GM12864 (cell line): ENCODE measurements at regions not wholly inside any gene's neighbourhood (a gene's known extent, or its start where the extent isn't known, plus 50 kb on each side); places are given as distances from the start of the nearest gene placed in this dataset.

Source experiments
- DNase-seq: peaks from one replicate; pipeline ENCODE4 v3.0.0-alpha.2; 2011; ENCODE audit warnings: low read depth
- H3K4me3 ChIP-seq: 2 replicates; pipeline ENCODE4 v1.5.1; 2011; ENCODE audit warnings: mild to moderate bottlenecking, low read depth, low read length, control low read depth
- TF ChIP-seq, protein P1 (sequence below): IDR thresholded peaks from 2 replicates; pipeline ENCODE4 v1.5.1; 2011; ENCODE audit warnings: low read depth, mild to moderate bottlenecking, moderate library complexity, low read length, control low read depth, inconsistent platforms; ENCODE audit errors: missing control alignments

DNA sequence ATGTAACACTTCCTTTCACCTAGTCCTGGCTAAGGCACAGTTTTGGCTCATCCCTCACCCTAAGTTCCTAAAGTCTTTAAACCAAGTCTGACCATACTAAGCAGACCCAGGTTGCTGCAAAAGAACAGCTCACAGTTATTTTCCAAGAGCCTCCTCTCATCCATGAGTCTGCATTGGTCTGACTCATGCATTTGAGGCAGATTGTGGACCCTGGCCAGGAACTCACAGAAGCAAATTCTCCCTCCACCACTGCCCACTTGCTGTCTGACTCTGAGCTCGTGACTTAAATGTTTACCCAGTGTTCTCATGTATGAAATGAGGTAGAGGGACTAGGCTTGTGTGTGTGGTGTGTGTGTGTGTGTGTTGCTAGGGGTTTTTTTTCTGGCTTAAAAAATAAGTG, 1272.8 kb downstream of the TYW1 start:
- no peak overlapping the region for H3K4me3 ChIP-seq
- TF ChIP-seq, protein P1, sequence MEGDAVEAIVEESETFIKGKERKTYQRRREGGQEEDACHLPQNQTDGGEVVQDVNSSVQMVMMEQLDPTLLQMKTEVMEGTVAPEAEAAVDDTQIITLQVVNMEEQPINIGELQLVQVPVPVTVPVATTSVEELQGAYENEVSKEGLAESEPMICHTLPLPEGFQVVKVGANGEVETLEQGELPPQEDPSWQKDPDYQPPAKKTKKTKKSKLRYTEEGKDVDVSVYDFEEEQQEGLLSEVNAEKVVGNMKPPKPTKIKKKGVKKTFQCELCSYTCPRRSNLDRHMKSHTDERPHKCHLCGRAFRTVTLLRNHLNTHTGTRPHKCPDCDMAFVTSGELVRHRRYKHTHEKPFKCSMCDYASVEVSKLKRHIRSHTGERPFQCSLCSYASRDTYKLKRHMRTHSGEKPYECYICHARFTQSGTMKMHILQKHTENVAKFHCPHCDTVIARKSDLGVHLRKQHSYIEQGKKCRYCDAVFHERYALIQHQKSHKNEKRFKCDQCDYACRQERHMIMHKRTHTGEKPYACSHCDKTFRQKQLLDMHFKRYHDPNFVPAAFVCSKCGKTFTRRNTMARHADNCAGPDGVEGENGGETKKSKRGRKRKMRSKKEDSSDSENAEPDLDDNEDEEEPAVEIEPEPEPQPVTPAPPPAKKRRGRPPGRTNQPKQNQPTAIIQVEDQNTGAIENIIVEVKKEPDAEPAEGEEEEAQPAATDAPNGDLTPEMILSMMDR = no peak
- no peak for DNase-seq

DNA sequence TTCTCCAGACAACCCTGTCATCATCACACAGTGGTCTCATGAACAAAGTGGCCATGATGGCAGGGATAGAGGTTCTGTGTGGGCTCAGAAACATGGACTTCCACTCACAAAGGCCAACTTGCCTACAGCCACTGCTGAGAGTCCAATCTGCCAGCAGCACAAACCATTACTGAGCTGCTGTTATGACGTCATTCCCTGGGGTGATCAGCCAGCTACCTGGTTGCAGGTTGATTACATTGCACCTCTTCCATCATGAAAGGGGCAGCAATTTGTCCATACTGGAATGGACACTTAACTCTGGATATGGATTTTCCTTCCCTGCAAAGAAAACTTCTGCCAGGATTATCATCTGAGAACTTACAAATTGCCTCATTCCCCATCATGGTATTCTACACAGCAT, 1275.9 kb downstream of the TYW1 start:
- no peak for DNase-seq
- H3K4me3 ChIP-seq = no peak overlapping the region
- TF ChIP-seq, protein P1 = no peak

DNA sequence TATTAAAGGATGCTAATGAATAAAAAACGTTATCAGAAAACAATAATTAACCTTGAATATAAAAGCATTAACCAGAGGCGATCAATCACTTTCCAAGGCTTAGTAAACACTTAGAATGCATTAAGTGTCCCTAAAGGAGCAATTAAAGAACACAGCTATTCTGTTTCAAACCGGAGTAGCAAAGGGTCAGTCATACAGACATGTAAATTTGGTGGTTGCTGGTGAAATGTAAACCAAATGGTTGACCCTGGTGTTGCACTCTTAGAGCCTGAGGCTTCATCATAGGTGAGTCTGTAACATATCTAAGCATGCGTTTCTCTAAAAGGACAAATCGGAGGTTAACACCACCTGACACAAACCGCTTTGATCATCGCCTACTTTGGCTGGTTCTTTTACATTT, 1280.1 kb downstream of the TYW1 start:
- no peak overlapping the region for H3K4me3 ChIP-seq
- TF ChIP-seq, protein P1 = no peak
- no peak for DNase-seq

DNA sequence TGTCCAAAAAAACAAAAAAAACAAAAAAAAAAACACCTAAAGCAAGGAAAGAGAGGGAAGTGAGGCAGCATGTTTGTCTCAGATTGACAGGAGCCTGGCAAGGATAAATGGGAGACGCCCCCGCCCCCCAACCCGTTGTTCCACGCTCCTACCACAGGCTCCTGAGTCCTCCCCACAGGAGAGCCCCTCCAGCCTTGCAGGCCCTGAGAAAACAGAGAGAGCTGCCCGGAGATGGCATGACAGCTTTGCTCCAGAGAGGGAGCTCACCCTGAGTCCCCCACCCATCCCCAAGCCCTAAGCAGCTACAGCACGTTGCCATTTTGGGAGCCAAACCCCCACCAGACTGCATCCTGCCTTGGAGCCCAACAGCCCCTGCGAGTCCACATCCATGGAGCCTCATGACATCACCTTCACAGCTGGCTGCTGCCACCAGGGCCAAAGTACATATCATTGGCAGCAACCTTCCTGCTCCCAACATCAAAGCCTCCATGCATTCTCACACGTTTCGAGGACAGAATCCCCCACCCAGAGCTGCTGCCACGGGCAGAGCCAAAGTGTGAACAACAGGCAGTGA, 1283.3 kb downstream of the TYW1 start:
- TF ChIP-seq, protein P1 = no peak
- no peak overlapping the region for H3K4me3 ChIP-seq
- DNase-seq = no peak

DNA sequence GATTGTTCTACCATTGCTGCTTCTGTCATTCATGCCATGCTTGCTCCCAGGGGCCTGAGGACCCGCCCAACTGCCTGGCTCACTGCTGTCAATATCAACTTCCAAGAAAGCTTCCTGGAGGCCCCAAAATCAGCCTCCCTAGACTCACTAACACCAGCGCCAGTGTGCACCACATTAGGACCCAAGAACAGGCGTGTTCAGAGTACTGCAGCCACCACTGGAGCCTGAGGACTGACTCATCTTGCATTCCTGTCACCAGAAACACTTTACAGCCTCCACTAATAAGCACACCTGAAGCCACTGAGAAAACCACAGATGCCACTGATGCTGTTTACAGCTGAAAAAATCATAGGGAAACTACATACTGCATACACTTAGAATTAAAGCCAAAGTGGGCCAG, 1284.3 kb downstream of the TYW1 start:
- TF ChIP-seq, protein P1 = no peak
- no peak overlapping the region for H3K4me3 ChIP-seq
- no peak for DNase-seq

DNA sequence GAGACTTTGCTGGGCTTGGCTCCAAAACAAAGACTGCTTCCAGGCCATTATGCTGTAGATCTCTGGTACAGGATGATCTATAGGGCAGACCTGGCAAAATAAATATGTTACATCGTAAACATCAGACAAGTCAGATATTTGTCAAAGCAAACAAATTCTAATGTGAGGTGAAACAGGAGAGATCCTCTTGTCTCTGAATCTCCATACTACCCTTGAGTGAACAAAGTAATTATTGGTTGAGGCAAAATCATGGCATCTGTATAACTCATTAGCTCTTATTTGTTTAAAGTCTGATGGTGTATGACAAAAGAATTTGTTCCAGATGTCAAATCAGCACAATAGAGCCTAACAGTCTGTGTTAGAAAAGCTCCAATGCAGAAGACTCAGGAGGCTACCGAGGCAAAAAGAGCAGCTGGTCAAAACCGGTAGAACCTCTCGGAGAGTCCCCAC, 1291.5 kb downstream of the TYW1 start:
- no peak overlapping the region for H3K4me3 ChIP-seq
- no peak for DNase-seq
- TF ChIP-seq, protein P1 = no peak

DNA sequence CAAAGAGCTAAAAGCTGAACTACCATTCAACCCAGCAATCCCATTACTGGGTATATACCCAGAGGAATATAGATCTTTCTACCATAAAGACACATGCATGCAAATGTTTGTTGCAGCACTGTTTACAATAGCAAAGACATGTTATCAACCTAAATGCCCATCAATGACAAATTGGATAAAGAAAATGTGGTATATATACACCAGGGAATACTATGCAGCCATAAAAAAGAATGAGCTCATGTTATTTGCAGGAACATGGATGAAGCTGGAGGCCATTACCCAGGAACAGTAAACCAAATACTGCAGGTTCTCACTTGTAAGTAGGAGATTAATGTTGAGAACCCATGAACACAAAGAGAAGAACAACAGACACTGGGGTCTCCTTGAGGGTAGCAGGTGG, 1295.1 kb downstream of the TYW1 start:
- no peak overlapping the region for H3K4me3 ChIP-seq
- TF ChIP-seq, protein P1 = no peak
- DNase-seq = no peak
